GM12873 (cell line): ENCODE measurements at regions not wholly inside any gene's neighbourhood (a gene's known extent, or its start where the extent isn't known, plus 50 kb on each side); places are given as distances from the start of the nearest gene placed in this dataset.

Experiments
- CTCF ChIP-seq: IDR thresholded peaks from 2 replicates; pipeline ENCODE4 v1.5.1; 2012; ENCODE audit warnings: low read depth, mild to moderate bottlenecking, moderate library complexity, low read length, control low read depth; ENCODE audit not compliant: insufficient read depth; ENCODE audit errors: missing control alignments

- no peak for TF ChIP-seq CTCF
These were observed 68.0 kb downstream of the CBLN4 start for GRCh38 chr20:55937283-55937682.

DNA sequence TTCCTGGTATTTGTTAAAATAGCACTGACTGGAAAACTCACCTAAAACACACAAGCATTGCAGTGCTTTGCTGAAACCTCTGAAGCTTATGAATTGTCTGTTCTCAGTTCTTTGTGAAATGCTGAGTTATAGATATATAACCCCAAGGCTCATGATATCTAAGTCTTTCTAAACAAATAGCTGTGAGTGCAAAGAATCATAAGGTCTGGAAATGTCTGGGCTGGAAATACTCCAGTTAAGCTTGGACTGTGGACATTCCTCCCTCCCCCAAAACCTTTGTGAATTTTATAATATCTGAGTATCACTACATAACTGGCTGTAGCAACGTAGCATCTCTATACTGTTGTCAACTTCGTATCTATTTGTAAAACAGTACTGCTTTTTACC, 69.1 kb downstream of the CBLN4 start:
- no peak for TF ChIP-seq CTCF

GRCh38 chr20:55935448-55936208, 69.7 kb downstream of the CBLN4 start:
- no peak for TF ChIP-seq CTCF

- no peak for TF ChIP-seq CTCF
These were observed 71.2 kb downstream of the CBLN4 start for GRCh38 chr20:55934146-55934545.

GRCh38 chr20:55928266-55928665, 77.1 kb downstream of the CBLN4 start:
- TF ChIP-seq CTCF, result no peak

DNA sequence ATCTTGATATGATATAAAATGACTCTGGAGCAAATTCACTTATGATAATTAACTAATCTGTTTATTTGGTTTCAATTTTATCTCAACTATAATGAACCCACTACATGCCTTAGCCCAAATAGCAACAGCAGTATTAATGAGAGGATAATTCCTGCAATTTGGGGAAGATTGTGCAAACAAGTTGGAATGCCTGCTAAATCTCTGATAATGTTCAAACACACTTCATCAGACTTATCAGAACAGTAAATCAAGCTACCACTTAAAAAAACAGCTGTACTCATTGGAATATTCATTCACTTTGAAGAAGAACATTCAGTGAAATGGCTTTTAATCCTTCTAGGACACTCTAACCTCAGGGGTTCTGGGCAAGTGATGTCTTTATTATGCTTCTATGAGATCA, 85.4 kb downstream of the CBLN4 start:
- no peak for TF ChIP-seq CTCF

GRCh38 chr20:55919319-55919718, 86.0 kb downstream of the CBLN4 start:
- TF ChIP-seq CTCF, result no peak

DNA sequence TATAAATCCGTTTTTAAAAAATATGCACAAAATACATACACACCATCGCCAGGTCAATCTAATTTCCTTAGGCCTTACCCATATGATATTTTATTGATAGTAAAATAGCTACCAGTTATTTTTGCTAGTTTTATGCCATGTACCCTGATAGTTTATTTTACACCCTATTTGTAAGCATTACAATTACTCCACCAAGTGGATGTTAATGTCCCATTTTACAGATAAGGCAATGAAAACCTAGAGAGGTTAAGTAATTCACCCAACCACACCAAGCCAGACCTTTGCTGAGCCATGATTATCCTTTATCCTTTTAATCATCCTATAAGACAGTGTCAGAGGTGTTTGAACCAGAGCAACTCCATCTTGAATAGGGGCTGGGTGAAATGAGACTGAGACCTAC, 86.8 kb downstream of the CBLN4 start:
- TF ChIP-seq CTCF, result no peak
